Stimulated activated naive CD8-positive, alpha-beta T cell treated with anti-CD3 and anti-CD28 coated beads, Interleukin-15, Interleukin-2, amounts not matched to agents 100 ng/mL and 50 ng/mL, for 24 hours (primary cell): ENCODE measurements at regions not wholly inside any gene's neighbourhood (a gene's known extent, or its start where the extent isn't known, plus 50 kb on each side); places are given as distances from the start of the nearest gene placed in this dataset.

Source experiments
- H3K27ac Mint-ChIP-seq: one replicate; pipeline ENCODE4 v1.8.0; 2021; ENCODE audit warnings: mild to moderate bottlenecking, mixed read lengths
- H3K27me3 Mint-ChIP-seq: one replicate; pipeline ENCODE4 v1.8.0; 2021; ENCODE audit warnings: mixed read lengths
- H3K36me3 Mint-ChIP-seq: one replicate; pipeline ENCODE4 v1.8.0; 2021; ENCODE audit warnings: low read depth, mixed read lengths
- H3K4me1 Mint-ChIP-seq: one replicate; pipeline ENCODE4 v1.8.0; 2021; ENCODE audit warnings: low read depth, mixed read lengths
- H3K4me3 Mint-ChIP-seq: one replicate; pipeline ENCODE4 v1.8.0; 2021; ENCODE audit warnings: mild to moderate bottlenecking, mixed read lengths
- H3K9me3 Mint-ChIP-seq: one replicate; pipeline ENCODE4 v1.8.0; 2021; ENCODE audit warnings: mixed read lengths

GRCh38 chr1:56410405-56410804 lies 169.0 kb downstream of the PLPP3 start:
- no peaks in the 10 kb centered on the region for H3K36me3 Mint-ChIP-seq
- no peaks in the 10 kb centered on the region for H3K4me1 Mint-ChIP-seq
- no peak overlapping the region for H3K27ac Mint-ChIP-seq
- no peaks in the 10 kb centered on the region for H3K9me3 Mint-ChIP-seq
- H3K4me3 Mint-ChIP-seq, result no peak overlapping the region
- H3K27me3 Mint-ChIP-seq, result no peaks in the 10 kb centered on the region

- no peaks in the 10 kb centered on the region for H3K27me3 Mint-ChIP-seq
- H3K4me3 Mint-ChIP-seq, result no peak overlapping the region
- no peaks in the 10 kb centered on the region for H3K9me3 Mint-ChIP-seq
- no peak overlapping the region for H3K27ac Mint-ChIP-seq
- H3K36me3 Mint-ChIP-seq, result no peaks in the 10 kb centered on the region
- H3K4me1 Mint-ChIP-seq, result no peaks in the 10 kb centered on the region
Measured at GRCh38 chr1:56409112-56409691, 170.2 kb downstream of the PLPP3 start.

- Mint-ChIP-seq H3K27me3 (no peaks in the 10 kb centered on the region), H3K36me3 (no peaks in the 10 kb centered on the region), H3K27ac (no peak overlapping the region), H3K9me3 (no peaks in the 10 kb centered on the region), H3K4me1 (no peaks in the 10 kb centered on the region), H3K4me3 (no peak overlapping the region)
Measured at GRCh38 chr1:56406821-56407220, 172.5 kb downstream of the PLPP3 start.

- Mint-ChIP-seq H3K4me1 (no peaks in the 10 kb centered on the region), H3K9me3 (no peaks in the 10 kb centered on the region), H3K27me3 (no peaks in the 10 kb centered on the region), H3K27ac (no peak overlapping the region), H3K36me3 (no peaks in the 10 kb centered on the region), H3K4me3 (no peak overlapping the region)
Measured at GRCh38 chr1:56404561-56405030, 174.8 kb downstream of the PLPP3 start.

GRCh38 chr1:56404066-56404465 lies 175.3 kb downstream of the PLPP3 start:
- H3K36me3 Mint-ChIP-seq, result no peaks in the 10 kb centered on the region
- H3K4me3 Mint-ChIP-seq, result no peak overlapping the region
- H3K27me3 Mint-ChIP-seq, result no peaks in the 10 kb centered on the region
- no peaks in the 10 kb centered on the region for H3K4me1 Mint-ChIP-seq
- peaks cover 3% of the 10 kb centered on the region for H3K9me3 Mint-ChIP-seq
- H3K27ac Mint-ChIP-seq, result no peak overlapping the region

- H3K36me3 Mint-ChIP-seq, result no peaks in the 10 kb centered on the region
- H3K4me3 Mint-ChIP-seq, result no peak overlapping the region
- no peak overlapping the region for H3K27ac Mint-ChIP-seq
- peaks cover 4% of the 10 kb centered on the region for H3K9me3 Mint-ChIP-seq
- no peaks in the 10 kb centered on the region for H3K4me1 Mint-ChIP-seq
- no peaks in the 10 kb centered on the region for H3K27me3 Mint-ChIP-seq
Measured at GRCh38 chr1:56403321-56403720, 176.0 kb downstream of the PLPP3 start.

- Mint-ChIP-seq H3K27ac (no peak overlapping the region), H3K36me3 (no peaks in the 10 kb centered on the region), H3K4me1 (no peaks in the 10 kb centered on the region), H3K4me3 (no peak overlapping the region), H3K9me3 (peaks cover 7% of the 10 kb centered on the region), H3K27me3 (no peaks in the 10 kb centered on the region)
Measured at GRCh38 chr1:56401191-56401590, 178.2 kb downstream of the PLPP3 start.

GRCh38 chr1:56400526-56400925 lies 178.8 kb downstream of the PLPP3 start:
- Mint-ChIP-seq H3K27me3 (no peaks in the 10 kb centered on the region), H3K9me3 (peaks cover 7% of the 10 kb centered on the region), H3K27ac (no peak overlapping the region), H3K4me1 (no peaks in the 10 kb centered on the region), H3K4me3 (no peak overlapping the region), H3K36me3 (no peaks in the 10 kb centered on the region)

GRCh38 chr1:56399795-56400194 lies 179.6 kb downstream of the PLPP3 start:
- Mint-ChIP-seq H3K27ac (no peak overlapping the region), H3K4me3 (no peak overlapping the region), H3K4me1 (no peaks in the 10 kb centered on the region), H3K36me3 (no peaks in the 10 kb centered on the region), H3K9me3 (peaks cover 7% of the 10 kb centered on the region), H3K27me3 (no peaks in the 10 kb centered on the region)

- Mint-ChIP-seq H3K4me1 (no peaks in the 10 kb centered on the region), H3K36me3 (no peaks in the 10 kb centered on the region), H3K4me3 (no peak overlapping the region), H3K27ac (no peak overlapping the region), H3K9me3 (peaks cover 7% of the 10 kb centered on the region), H3K27me3 (no peaks in the 10 kb centered on the region)
Measured at GRCh38 chr1:56399326-56399725, 180.0 kb downstream of the PLPP3 start.

GRCh38 chr1:56397811-56398231 lies 181.5 kb downstream of the PLPP3 start:
- Mint-ChIP-seq H3K4me3 (no peak overlapping the region), H3K9me3 (peaks cover 7% of the 10 kb centered on the region), H3K27ac (no peak overlapping the region), H3K4me1 (no peaks in the 10 kb centered on the region), H3K36me3 (no peaks in the 10 kb centered on the region), H3K27me3 (no peaks in the 10 kb centered on the region)

GRCh38 chr1:56397409-56397808 lies 182.0 kb downstream of the PLPP3 start:
- Mint-ChIP-seq H3K36me3 (no peaks in the 10 kb centered on the region), H3K4me3 (no peak overlapping the region), H3K9me3 (peaks cover 7% of the 10 kb centered on the region), H3K27ac (no peak overlapping the region), H3K27me3 (no peaks in the 10 kb centered on the region), H3K4me1 (no peaks in the 10 kb centered on the region)

- Mint-ChIP-seq H3K36me3 (no peaks in the 10 kb centered on the region), H3K9me3 (peaks cover 7% of the 10 kb centered on the region), H3K4me1 (no peaks in the 10 kb centered on the region), H3K27ac (no peak overlapping the region), H3K4me3 (no peak overlapping the region), H3K27me3 (no peaks in the 10 kb centered on the region)
Measured at GRCh38 chr1:56396581-56396980, 182.8 kb downstream of the PLPP3 start.

- H3K27me3 Mint-ChIP-seq, result no peaks in the 10 kb centered on the region
- no peak overlapping the region for H3K4me3 Mint-ChIP-seq
- H3K9me3 Mint-ChIP-seq, result peaks cover 7% of the 10 kb centered on the region
- no peaks in the 10 kb centered on the region for H3K36me3 Mint-ChIP-seq
- no peaks in the 10 kb centered on the region for H3K4me1 Mint-ChIP-seq
- no peak overlapping the region for H3K27ac Mint-ChIP-seq
Measured at GRCh38 chr1:56395776-56396175, 183.6 kb downstream of the PLPP3 start.

- H3K9me3 Mint-ChIP-seq, result peaks cover 6% of the 10 kb centered on the region
- H3K27ac Mint-ChIP-seq, result no peak overlapping the region
- no peaks in the 10 kb centered on the region for H3K27me3 Mint-ChIP-seq
- no peaks in the 10 kb centered on the region for H3K4me1 Mint-ChIP-seq
- H3K4me3 Mint-ChIP-seq, result no peak overlapping the region
- no peaks in the 10 kb centered on the region for H3K36me3 Mint-ChIP-seq
Measured at GRCh38 chr1:56394298-56394697, 185.1 kb downstream of the PLPP3 start.

- Mint-ChIP-seq H3K9me3 (no peaks in the 10 kb centered on the region), H3K36me3 (no peaks in the 10 kb centered on the region), H3K27ac (no peak overlapping the region), H3K27me3 (no peaks in the 10 kb centered on the region), H3K4me1 (no peaks in the 10 kb centered on the region), H3K4me3 (no peak overlapping the region)
Measured at GRCh38 chr1:56390934-56391731, 188.2 kb downstream of the PLPP3 start.
